Thyroid gland (tissue), 4 donors: ENCODE measurements at regions not wholly inside any gene's neighbourhood (a gene's known extent, or its start where the extent isn't known, plus 50 kb on each side); places are given as distances from the start of the nearest gene placed in this dataset.

ENCODE experiments used
- DNase-seq, 2 donors: peaks; one replicate each; pipeline ENCODE4 v3.0.0-alpha.2; 2019
- H3K27ac ChIP-seq, 3 donors: fragments of 200-600 bp; sonication (generic); 1 replicate in 2 of 3; 2 replicates in 1 of 3; pipeline ENCODE4 v1.5.1; 2016 to 2019; ENCODE audit warnings: mild to moderate bottlenecking in 1 of 3, moderate library complexity in 1 of 3
- H3K27me3 ChIP-seq: fragments of 200-600 bp; sonication (generic); one replicate; pipeline ENCODE4 v1.5.1; 2019
- H3K36me3 ChIP-seq, 2 donors: fragments of 200-600 bp; sonication (generic); one replicate each; pipeline ENCODE4 v1.5.1; 2016 to 2019
- H3K4me1 ChIP-seq, 2 donors: fragments of 200-600 bp; sonication (generic); one replicate each; pipeline ENCODE4 v1.5.1; 2017 to 2019
- H3K4me3 ChIP-seq, 3 donors: fragments of 200-600 bp; sonication (generic); replicated peaks in 1 of 3; 1 replicate in 2 of 3; 2 replicates in 1 of 3; pipeline ENCODE4 v1.5.1; 2016; ENCODE audit warnings: mild to moderate bottlenecking in 1 of 3
- H3K9me3 ChIP-seq: fragments of 200-600 bp; sonication (generic); one replicate; pipeline ENCODE4 v1.5.1; 2017
- CTCF ChIP-seq, 6 experiments: fragments of 200-600 bp in 3 of 6; fragments of 450-650 bp in 3 of 6; sonication (generic) in 3 of 6; IDR thresholded peaks; one replicate each; pipeline ENCODE4 v1.5.1; 2016 to 2019; ENCODE audit warnings: antibody characterized with exemption in 6 of 6, mild to moderate bottlenecking in 2 of 6, inconsistent platforms in 1 of 6, moderate library complexity in 1 of 6
- POLR2A ChIP-seq, 2 donors: fragments of 450-650 bp; IDR thresholded peaks; one replicate each; pipeline ENCODE4 v1.6.1; 2017; ENCODE audit warnings: antibody characterized with exemption in 2 of 2, mild to moderate bottlenecking in 2 of 2, moderate library complexity in 1 of 2
- WGBS, 2 donors: methylation state at CpG; one replicate each; pipeline ENCODE4 v1.1.5; 2017; 5-methylcytosine and 5-hydroxymethylcytosine counted together
- intact Hi-C: fragments of 100-400 bp; cut with DNase I; formaldehyde crosslinking; loops from one replicate; pipeline ENCODE4 v1.15.1; 2023

- no peaks in the 10 kb centered on the region for H3K9me3 ChIP-seq
Measured at GRCh38 chr3:178916223-178916622, 155.4 kb downstream of the ZMAT3 start.

GRCh38 chr3:178915365-178915764 is 156.2 kb downstream of the ZMAT3 start:
- intact Hi-C loops = no loop called here
- no peaks in the 10 kb centered on the region for H3K4me1 ChIP-seq
- no peaks in the 10 kb centered on the region for H3K9me3 ChIP-seq
- H3K36me3 ChIP-seq = no peaks in the 10 kb centered on the region
- TF ChIP-seq CTCF (IDR thresholded peaks at IDR 0.05) (no peak), POLR2A (IDR thresholded peaks at IDR 0.05) (no peak)
- H3K4me3 ChIP-seq = no peak overlapping the region
- H3K27ac ChIP-seq = no peak overlapping the region
- no peak for DNase-seq
- WGBS, 2 donors = 86 to 100% methylated on average over 1 to 2 of the region's 2 CpGs
- H3K27me3 ChIP-seq = no peaks in the 10 kb centered on the region

More at GRCh38 chr3:178916223-178916622, 155.4 kb downstream of the ZMAT3 start:
- no peak overlapping the region for H3K27ac ChIP-seq
- no peak overlapping the region for H3K4me3 ChIP-seq
- H3K27me3 ChIP-seq = no peaks in the 10 kb centered on the region
- DNase-seq = no peak
- H3K4me1 ChIP-seq = no peaks in the 10 kb centered on the region
- TF ChIP-seq CTCF (IDR thresholded peaks at IDR 0.05) (no peak), POLR2A (IDR thresholded peaks at IDR 0.05) (no peak)
- intact Hi-C loops = no loop called here
- H3K36me3 ChIP-seq = no peaks in the 10 kb centered on the region

GRCh38 chr3:178907081-178907480 is 164.5 kb downstream of the ZMAT3 start:
- H3K36me3 ChIP-seq = no peaks in the 10 kb centered on the region
- no peaks in the 10 kb centered on the region for H3K27me3 ChIP-seq
- no peak overlapping the region for H3K27ac ChIP-seq
- no peak for DNase-seq
- no peaks in the 10 kb centered on the region for H3K4me1 ChIP-seq
- intact Hi-C loops = no loop called here
- TF ChIP-seq POLR2A (IDR thresholded peaks at IDR 0.05) (no peak), CTCF (IDR thresholded peaks at IDR 0.05) (no peak)
- no peak overlapping the region for H3K4me3 ChIP-seq
- no peaks in the 10 kb centered on the region for H3K9me3 ChIP-seq
- 79 to 86% methylated on average over 1 of the region's 1 CpG for WGBS, 2 donors

GRCh38 chr3:178901204-178901603 is 170.4 kb downstream of the ZMAT3 start:
- intact Hi-C loops = no loop called here
- WGBS, 2 donors = 53 to 63% methylated on average over 1 of the region's 1 CpG

GRCh38 chr3:178900029-178900646 is 171.5 kb downstream of the ZMAT3 start:
- Histone ChIP-seq H3K36me3 (no peaks in the 10 kb centered on the region), H3K9me3 (no peaks in the 10 kb centered on the region), H3K4me1 (no peaks in the 10 kb centered on the region), H3K4me3 (no peak overlapping the region), H3K27me3 (no peaks in the 10 kb centered on the region), H3K27ac (no peak overlapping the region)
- TF ChIP-seq POLR2A (IDR thresholded peaks at IDR 0.05) (no peak), CTCF (IDR thresholded peaks at IDR 0.05) (no peak)
- intact Hi-C loops = no loop called here
- no peak for DNase-seq

More at GRCh38 chr3:178901204-178901603, 170.4 kb downstream of the ZMAT3 start:
- Histone ChIP-seq H3K36me3 (no peaks in the 10 kb centered on the region), H3K4me3 (no peak overlapping the region), H3K27ac (no peak overlapping the region), H3K27me3 (no peaks in the 10 kb centered on the region), H3K9me3 (no peaks in the 10 kb centered on the region), H3K4me1 (no peaks in the 10 kb centered on the region)
- DNase-seq = no peak
- TF ChIP-seq POLR2A (IDR thresholded peaks at IDR 0.05) (no peak), CTCF (IDR thresholded peaks at IDR 0.05) (no peak)
